H9 (cell line): ENCODE measurements at regions not wholly inside any gene's neighbourhood (a gene's known extent, or its start where the extent isn't known, plus 50 kb on each side); places are given as distances from the start of the nearest gene placed in this dataset.

Experiments
- DNase-seq: peaks from one replicate; pipeline ENCODE4 v3.0.0-alpha.2; 2017
- H2AFZ ChIP-seq: one replicate; pipeline ENCODE4 v1.6.1; 2013; ENCODE audit warnings: mild to moderate bottlenecking, low read length, control low read depth, moderate library complexity
- H2AK5ac ChIP-seq: 2 replicates; pipeline ENCODE4 v1.6.1; 2013; ENCODE audit warnings: low read length, control low read depth, mixed read lengths; ENCODE audit not compliant: insufficient read length
- H2BK120ac ChIP-seq: one replicate; pipeline ENCODE4 v1.6.1; 2013; ENCODE audit warnings: low read depth, mild to moderate bottlenecking, low read length, control low read depth, inconsistent platforms; ENCODE audit not compliant: poor library complexity, severe bottlenecking
- H2BK12ac ChIP-seq: 2 replicates; pipeline ENCODE4 v1.6.1; 2013; ENCODE audit warnings: low read length, control low read depth, mixed read lengths, low read depth; ENCODE audit not compliant: insufficient read length
- H2BK15ac ChIP-seq: 2 replicates; pipeline ENCODE4 v1.6.1; 2013; ENCODE audit warnings: low read depth, low read length, control low read depth
- H2BK20ac ChIP-seq: one replicate; pipeline ENCODE4 v1.6.1; 2013; ENCODE audit warnings: low read depth, mild to moderate bottlenecking, low read length, control low read depth, inconsistent platforms; ENCODE audit not compliant: poor library complexity, severe bottlenecking
- H2BK5ac ChIP-seq: 2 replicates; pipeline ENCODE4 v1.6.1; 2013; ENCODE audit warnings: low read length, control low read depth, mixed read lengths; ENCODE audit not compliant: insufficient read length
- H3K14ac ChIP-seq: 2 replicates; pipeline ENCODE4 v1.6.1; 2013; ENCODE audit warnings: low read length, control low read depth; ENCODE audit not compliant: insufficient read depth
- H3K18ac ChIP-seq: 2 replicates; pipeline ENCODE4 v1.6.1; 2013; ENCODE audit warnings: low read depth, mild to moderate bottlenecking, mixed read lengths, low read length, control low read depth; ENCODE audit not compliant: insufficient read length
- H3K23ac ChIP-seq: 2 replicates; pipeline ENCODE4 v1.6.1; 2013; ENCODE audit warnings: low read length, control low read depth, mixed read lengths, low read depth; ENCODE audit not compliant: insufficient read length
- H3K23me2 ChIP-seq: 2 replicates; pipeline ENCODE4 v1.6.1; 2013; ENCODE audit warnings: low read depth, mild to moderate bottlenecking, mixed read lengths, low read length, control low read depth; ENCODE audit not compliant: insufficient read length, poor library complexity, severe bottlenecking
- H3K27ac ChIP-seq: 2 replicates; pipeline ENCODE4 v1.5.1; 2013; ENCODE audit warnings: low read length, control low read depth, mixed read lengths, low read depth; ENCODE audit not compliant: insufficient read length
- H3K27me3 ChIP-seq: 2 replicates; pipeline ENCODE4 v1.6.1; 2013; ENCODE audit warnings: low read length, control low read depth, inconsistent platforms; ENCODE audit not compliant: insufficient read depth
- H3K4ac ChIP-seq: 2 replicates; pipeline ENCODE4 v1.6.1; 2013; ENCODE audit warnings: low read depth, mild to moderate bottlenecking, control low read depth, inconsistent platforms, low read length, moderate library complexity
- H3K4me1 ChIP-seq: 2 replicates; pipeline ENCODE4 v1.6.1; 2013; ENCODE audit warnings: low read length, control low read depth, inconsistent platforms; ENCODE audit not compliant: insufficient read depth
- H3K4me2 ChIP-seq: 2 replicates; pipeline ENCODE4 v1.6.1; 2013; ENCODE audit warnings: low read length, control low read depth, mixed read lengths; ENCODE audit not compliant: insufficient read length, insufficient read depth
- H3K56ac ChIP-seq: 2 replicates; pipeline ENCODE4 v1.6.1; 2013; ENCODE audit warnings: low read depth, mild to moderate bottlenecking, mixed read lengths, low read length, control low read depth; ENCODE audit not compliant: insufficient read length
- H3K79me1 ChIP-seq: 2 replicates; pipeline ENCODE4 v1.6.1; 2013; ENCODE audit warnings: low read depth, mild to moderate bottlenecking, moderate library complexity, low read length, control low read depth, inconsistent platforms; ENCODE audit not compliant: insufficient read depth, poor library complexity, severe bottlenecking
- H3K79me2 ChIP-seq: 2 replicates; pipeline ENCODE4 v1.6.1; 2013; ENCODE audit warnings: low read length, control low read depth, inconsistent platforms; ENCODE audit not compliant: insufficient read depth
- H3K9ac ChIP-seq: 2 replicates; pipeline ENCODE4 v1.6.1; 2013; ENCODE audit warnings: low read length, control low read depth, mixed read lengths; ENCODE audit not compliant: insufficient read length; ENCODE audit errors: extremely low read depth
- H3K9me3 ChIP-seq: one replicate; pipeline ENCODE4 v1.6.1; 2013; ENCODE audit warnings: low read depth, low read length, inconsistent platforms; ENCODE audit not compliant: control insufficient read depth
- H3T11ph ChIP-seq: one replicate; pipeline ENCODE4 v1.6.1; 2013; ENCODE audit warnings: mild to moderate bottlenecking, low read length, control low read depth, inconsistent platforms
- H4K20me1 ChIP-seq: one replicate; pipeline ENCODE4 v1.6.1; 2013; ENCODE audit not compliant: control insufficient read depth, insufficient read length, insufficient read depth
- H4K5ac ChIP-seq: 2 replicates; pipeline ENCODE4 v1.6.1; 2013; ENCODE audit warnings: low read depth, mild to moderate bottlenecking, mixed read lengths, low read length, control low read depth; ENCODE audit not compliant: insufficient read length
- H4K8ac ChIP-seq: replicated peaks from 2 replicates; pipeline ENCODE4 v1.6.1; 2013; ENCODE audit warnings: low read length, control low read depth, mixed read lengths, low read depth; ENCODE audit not compliant: insufficient read length
- H4K91ac ChIP-seq: 2 replicates; pipeline ENCODE4 v1.6.1; 2013; ENCODE audit warnings: low read depth, mild to moderate bottlenecking, moderate library complexity, mixed read lengths, low read length, control low read depth; ENCODE audit not compliant: insufficient read length
- H3K27ac Mint-ChIP-seq, 3 experiments: 2 replicates in 2 of 3; 3 replicates in 1 of 3; pipeline ENCODE4 v1.8.0; 2020 to 2021; ENCODE audit warnings: mixed read lengths in 3 of 3, mild to moderate bottlenecking in 1 of 3, moderate library complexity in 1 of 3
- H3K27me3 Mint-ChIP-seq: 2 replicates; pipeline ENCODE4 v1.8.0; 2021; ENCODE audit warnings: low read depth, mild to moderate bottlenecking, moderate library complexity, mixed read lengths
- H3K36me3 Mint-ChIP-seq, 3 experiments: 2 replicates in 2 of 3; 3 replicates in 1 of 3; pipeline ENCODE4 v1.8.0; 2020 to 2021; ENCODE audit warnings: low read depth in 3 of 3, mixed read lengths in 3 of 3; ENCODE audit not compliant: insufficient read depth in 1 of 3
- H3K4me1 Mint-ChIP-seq, 2 experiments: 2 replicates each; pipeline ENCODE4 v1.8.0; 2020; ENCODE audit warnings: mixed read lengths in 2 of 2
- H3K4me3 Mint-ChIP-seq, 2 experiments: 2 replicates in 1 of 2; 3 replicates in 1 of 2; pipeline ENCODE4 v1.8.0; 2020 to 2021; ENCODE audit warnings: mild to moderate bottlenecking in 2 of 2, mixed read lengths in 2 of 2, moderate library complexity in 1 of 2
- H3K9me3 Mint-ChIP-seq, 2 experiments: 2 replicates in 1 of 2; 3 replicates in 1 of 2; pipeline ENCODE4 v1.8.0; 2020; ENCODE audit warnings: mild to moderate bottlenecking in 2 of 2, mixed read lengths in 2 of 2, moderate library complexity in 1 of 2
- WGBS: extraction: QIAGEN DNeasy Blood & Tissue Kit; methylation state at CpG from one replicate; pipeline ENCODE4 v1.1.7; 2013; ENCODE audit warnings: missing lambda C conversion rate, low lambda C conversion rate, mixed read lengths; ENCODE audit not compliant: insufficient read length; ENCODE audit errors: extremely low coverage; 5-methylcytosine and 5-hydroxymethylcytosine counted together
- TF ChIP-seq, protein P1 (sequence below): fragments of 200-600 bp; sonication (generic); conservative IDR thresholded peaks from 3 replicates; pipeline ENCODE4 v1.8.0; 2021; ENCODE audit warnings: antibody characterized with exemption, mild to moderate bottlenecking

DNA sequence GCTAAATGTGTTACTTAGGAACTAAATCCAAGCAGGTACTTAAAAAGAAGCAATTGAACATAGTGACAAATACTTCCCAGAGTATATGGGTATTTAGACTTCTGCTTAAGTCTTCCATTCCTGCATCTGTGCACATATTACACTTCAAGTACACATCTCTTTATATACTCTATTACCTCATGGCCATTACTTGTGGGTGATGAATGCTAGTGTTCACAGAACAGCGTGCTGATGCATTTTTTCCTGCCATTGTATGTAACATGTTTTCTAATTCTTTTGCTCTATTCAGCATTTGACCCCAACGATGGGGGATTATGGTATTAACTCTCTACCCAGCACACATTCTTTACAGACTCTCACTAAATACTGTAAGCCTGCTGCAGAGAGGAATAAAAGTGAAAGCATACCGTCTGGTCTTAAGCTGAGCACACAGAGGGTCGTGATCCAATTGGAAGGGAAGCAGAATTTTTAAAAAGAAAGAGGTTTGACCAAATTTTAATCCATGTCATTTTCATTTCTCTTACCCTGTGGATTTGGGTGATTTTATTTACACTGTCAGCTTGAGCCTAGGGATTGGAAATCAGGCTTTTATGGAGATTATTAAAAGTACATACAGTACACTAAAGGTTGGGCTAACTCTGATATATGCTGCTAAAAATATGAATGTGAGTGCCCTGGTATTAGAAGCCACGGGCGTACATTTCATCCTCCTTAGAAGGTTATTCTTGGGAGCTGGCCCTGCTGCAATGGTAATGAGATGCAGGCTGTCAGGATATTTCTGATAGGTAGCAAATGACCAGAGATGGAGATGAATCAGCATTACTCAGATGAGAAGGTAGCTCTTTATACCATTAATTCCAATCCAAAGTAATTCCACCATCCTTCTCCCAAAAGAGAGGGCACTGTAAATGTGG lies 95.5 kb upstream of the PROX1 start:
- Histone ChIP-seq H4K20me1 (no peaks in the 10 kb centered on the region), H3K4ac (no peak overlapping the region), H3K23ac (no peak overlapping the region), H3K56ac (no peak overlapping the region), H2BK20ac (no peak overlapping the region), H2BK15ac (no peak overlapping the region), H4K8ac (no peak overlapping the region), H3T11ph (no peak overlapping the region), H3K18ac (no peak overlapping the region), H3K27ac (no peak overlapping the region), H2BK5ac (no peak overlapping the region), H2BK120ac (no peak overlapping the region), H3K4me1 (no peaks in the 10 kb centered on the region), H4K5ac (no peak overlapping the region), H3K27me3 (no peaks in the 10 kb centered on the region), H3K9ac (no peak overlapping the region), H3K9me3 (no peaks in the 10 kb centered on the region), H3K79me2 (no peaks in the 10 kb centered on the region), H3K23me2 (no peaks in the 10 kb centered on the region), H3K14ac (no peak overlapping the region), H3K4me2 (no peak overlapping the region), H2BK12ac (no peak overlapping the region), H4K91ac (no peak overlapping the region), H3K79me1 (no peaks in the 10 kb centered on the region), H2AK5ac (no peak overlapping the region), H2AFZ (no peak overlapping the region)
- H3K9me3 Mint-ChIP-seq: no peaks in the 10 kb centered on the region
- TF ChIP-seq, protein P1, sequence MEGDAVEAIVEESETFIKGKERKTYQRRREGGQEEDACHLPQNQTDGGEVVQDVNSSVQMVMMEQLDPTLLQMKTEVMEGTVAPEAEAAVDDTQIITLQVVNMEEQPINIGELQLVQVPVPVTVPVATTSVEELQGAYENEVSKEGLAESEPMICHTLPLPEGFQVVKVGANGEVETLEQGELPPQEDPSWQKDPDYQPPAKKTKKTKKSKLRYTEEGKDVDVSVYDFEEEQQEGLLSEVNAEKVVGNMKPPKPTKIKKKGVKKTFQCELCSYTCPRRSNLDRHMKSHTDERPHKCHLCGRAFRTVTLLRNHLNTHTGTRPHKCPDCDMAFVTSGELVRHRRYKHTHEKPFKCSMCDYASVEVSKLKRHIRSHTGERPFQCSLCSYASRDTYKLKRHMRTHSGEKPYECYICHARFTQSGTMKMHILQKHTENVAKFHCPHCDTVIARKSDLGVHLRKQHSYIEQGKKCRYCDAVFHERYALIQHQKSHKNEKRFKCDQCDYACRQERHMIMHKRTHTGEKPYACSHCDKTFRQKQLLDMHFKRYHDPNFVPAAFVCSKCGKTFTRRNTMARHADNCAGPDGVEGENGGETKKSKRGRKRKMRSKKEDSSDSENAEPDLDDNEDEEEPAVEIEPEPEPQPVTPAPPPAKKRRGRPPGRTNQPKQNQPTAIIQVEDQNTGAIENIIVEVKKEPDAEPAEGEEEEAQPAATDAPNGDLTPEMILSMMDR: no peak
- no peaks in the 10 kb centered on the region for H3K4me1 Mint-ChIP-seq
- H3K27me3 Mint-ChIP-seq: no peaks in the 10 kb centered on the region; the same call in 1 of the 2 replicates
- WGBS: no CpG with 5 or more reads among the region's 6 CpGs
- H3K36me3 Mint-ChIP-seq: no peaks in the 10 kb centered on the region
- no peak overlapping the region for H3K4me3 Mint-ChIP-seq
- DNase-seq: no peak
- H3K27ac Mint-ChIP-seq: no peak overlapping the region
